IPS DF 19.7 (cell line): ENCODE measurements at regions not wholly inside any gene's neighbourhood (a gene's known extent, or its start where the extent isn't known, plus 50 kb on each side); places are given as distances from the start of the nearest gene placed in this dataset.
"Not testable (repeated sequence)": the region's sequence is repeated elsewhere in the genome, so short reads cannot be mapped to it uniquely, and the experiment has no call there.

Experiments used
- DNase-seq: peaks from one replicate; pipeline ENCODE4 v3.0.0-alpha.2; 2013; ENCODE audit warnings: low read depth, low spot score

DNA sequence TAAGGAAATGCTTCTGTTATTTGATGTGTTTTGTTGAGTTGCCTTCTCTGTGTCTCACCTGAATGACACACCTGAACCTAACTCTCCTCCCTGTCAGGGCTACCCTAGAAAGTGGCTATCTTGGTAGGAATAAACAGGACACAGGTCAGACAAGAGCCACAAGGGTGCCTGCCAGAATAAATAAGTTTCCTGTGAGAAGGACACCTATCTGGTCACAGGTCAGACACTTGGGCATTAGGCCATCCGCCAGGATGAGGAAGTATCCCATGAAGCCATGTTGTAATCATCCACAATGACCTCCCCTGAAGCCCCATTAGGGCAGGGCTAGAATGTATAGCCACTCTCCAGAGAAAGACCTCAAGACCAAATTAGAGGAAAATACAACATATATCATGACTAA is 318.8 kb downstream of the ZNF674 start:
- no peak for DNase-seq

DNA sequence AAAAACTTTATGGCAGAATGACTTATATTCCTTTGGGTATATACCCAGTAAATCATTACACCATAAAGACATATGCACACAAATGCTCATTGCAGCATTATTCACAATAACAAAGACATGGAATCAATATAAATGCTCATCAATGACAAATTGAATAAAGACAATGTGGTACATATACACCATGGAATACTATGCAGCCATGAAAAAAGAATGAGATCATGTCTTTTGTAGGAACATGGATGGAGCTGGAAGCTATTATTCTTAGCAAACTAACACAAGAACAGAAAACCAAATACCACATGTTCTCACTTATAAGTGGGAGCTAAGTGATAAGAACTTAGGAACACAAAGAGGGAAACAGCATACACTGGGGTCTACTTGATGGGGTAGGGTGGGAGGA is 321.7 kb downstream of the ZNF674 start:
- not testable (repeated sequence) for DNase-seq

DNA sequence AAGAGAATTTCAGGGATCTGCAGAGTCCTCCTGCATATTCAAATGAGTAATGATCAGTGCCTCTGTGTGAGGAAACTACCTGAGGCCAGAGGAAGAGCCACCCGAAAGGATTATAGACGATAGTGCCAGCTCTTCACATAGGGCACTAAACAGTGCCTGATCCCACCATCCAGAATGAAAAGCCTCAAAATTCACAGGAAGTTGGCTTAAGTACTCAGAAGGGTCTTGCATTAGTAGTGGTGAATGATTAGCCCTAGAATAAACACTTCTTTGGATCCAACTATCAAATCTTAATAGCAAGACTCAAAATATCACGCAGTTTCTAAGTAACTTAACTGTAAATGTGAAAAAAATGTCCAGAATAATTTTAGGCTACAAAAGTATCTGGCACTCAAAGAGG is 324.4 kb downstream of the ZNF674 start:
- DNase-seq, result no peak

- DNase-seq, result no peak
These were observed 326.8 kb downstream of the ZNF674 start for GRCh38 chrX:46218373-46218772.

GRCh38 chrX:46216406-46216805 is 328.8 kb downstream of the ZNF674 start:
- DNase-seq, result no peak

- DNase-seq, result no peak
These were observed 334.1 kb downstream of the ZNF674 start for GRCh38 chrX:46211079-46211478.

DNA sequence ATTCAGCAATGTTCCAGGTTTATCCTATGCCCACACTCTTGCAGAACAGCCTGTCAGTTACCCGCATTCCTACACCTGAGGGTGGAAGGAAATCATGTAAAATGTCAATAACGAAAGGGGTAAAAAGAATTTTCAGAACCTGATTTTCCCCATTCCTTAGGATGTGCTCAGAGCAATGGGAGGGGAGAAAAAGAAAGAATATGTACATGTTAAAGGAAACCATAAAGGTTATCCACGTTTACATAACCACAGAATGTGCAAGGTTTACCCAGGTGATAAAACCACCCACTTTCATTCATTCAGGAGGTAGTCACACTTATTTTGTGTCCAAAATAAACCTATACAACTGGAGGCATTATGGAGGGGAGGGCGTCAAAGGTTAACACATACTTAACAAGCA is 335.5 kb downstream of the ZNF674 start:
- DNase-seq, result no peak

GRCh38 chrX:46209037-46209436 is 336.2 kb downstream of the ZNF674 start:
- DNase-seq, result no peak

DNA sequence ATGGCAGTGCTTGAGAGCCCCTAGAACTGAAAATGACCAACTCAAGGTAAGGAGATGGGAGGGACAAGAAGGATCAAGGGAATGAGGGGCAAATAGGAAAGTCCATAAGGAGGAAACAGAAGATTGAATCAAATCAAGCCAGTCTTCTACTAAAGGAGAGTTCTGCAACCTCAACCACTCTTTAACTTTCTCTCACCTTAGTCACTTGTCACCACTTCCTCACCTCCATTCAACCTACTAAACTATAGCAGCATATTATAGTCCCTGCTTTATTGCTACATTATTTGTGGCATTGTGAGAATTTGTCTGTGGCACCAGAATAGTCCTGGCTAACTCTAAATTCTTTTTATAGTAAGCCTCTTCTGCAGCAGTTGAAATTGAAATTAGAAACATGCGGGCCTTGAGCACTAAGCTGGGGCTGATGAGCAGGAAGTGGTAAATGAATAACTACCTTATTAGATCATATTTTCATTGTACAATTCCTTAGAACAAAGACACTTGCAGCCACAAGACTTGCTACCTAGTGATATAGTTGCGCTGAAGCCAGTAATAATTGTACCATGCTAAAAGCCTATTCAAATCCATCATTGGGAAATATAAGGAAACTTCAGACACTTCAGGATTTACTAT is 336.9 kb downstream of the ZNF674 start:
- no peak for DNase-seq

DNA sequence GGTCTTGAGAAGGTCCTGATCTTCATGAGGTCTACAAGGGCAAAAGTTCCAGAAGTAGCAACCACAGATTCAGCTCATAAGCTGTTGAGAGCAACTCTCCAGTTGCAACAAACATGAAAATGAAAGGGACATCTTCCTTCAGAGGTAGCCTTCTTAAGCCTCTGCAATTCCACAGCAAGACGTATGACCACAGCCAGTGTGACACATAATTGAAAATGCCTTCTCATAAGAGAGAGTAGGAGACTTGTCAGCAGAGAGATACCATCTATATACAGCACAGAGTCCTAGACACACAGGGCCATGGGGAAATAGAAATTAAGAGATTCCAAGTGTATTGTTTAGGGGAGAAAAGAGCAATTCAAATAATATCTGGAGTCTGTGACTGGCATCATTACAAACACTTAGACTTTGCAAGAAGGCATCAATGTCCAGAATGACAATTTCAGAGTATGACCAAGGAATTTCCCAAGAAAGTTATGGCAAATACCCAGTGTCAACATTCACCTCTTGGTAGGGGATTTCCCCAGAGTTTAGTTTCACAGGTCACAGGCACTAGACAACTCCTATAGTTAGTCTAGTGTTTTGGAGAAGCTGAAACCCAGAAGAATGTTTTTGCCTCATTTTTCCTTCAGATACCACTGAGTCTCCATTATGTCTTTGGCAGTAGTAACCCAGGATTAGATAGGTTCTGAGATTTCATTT is 340.3 kb downstream of the ZNF674 start:
- DNase-seq, result no peak

DNA sequence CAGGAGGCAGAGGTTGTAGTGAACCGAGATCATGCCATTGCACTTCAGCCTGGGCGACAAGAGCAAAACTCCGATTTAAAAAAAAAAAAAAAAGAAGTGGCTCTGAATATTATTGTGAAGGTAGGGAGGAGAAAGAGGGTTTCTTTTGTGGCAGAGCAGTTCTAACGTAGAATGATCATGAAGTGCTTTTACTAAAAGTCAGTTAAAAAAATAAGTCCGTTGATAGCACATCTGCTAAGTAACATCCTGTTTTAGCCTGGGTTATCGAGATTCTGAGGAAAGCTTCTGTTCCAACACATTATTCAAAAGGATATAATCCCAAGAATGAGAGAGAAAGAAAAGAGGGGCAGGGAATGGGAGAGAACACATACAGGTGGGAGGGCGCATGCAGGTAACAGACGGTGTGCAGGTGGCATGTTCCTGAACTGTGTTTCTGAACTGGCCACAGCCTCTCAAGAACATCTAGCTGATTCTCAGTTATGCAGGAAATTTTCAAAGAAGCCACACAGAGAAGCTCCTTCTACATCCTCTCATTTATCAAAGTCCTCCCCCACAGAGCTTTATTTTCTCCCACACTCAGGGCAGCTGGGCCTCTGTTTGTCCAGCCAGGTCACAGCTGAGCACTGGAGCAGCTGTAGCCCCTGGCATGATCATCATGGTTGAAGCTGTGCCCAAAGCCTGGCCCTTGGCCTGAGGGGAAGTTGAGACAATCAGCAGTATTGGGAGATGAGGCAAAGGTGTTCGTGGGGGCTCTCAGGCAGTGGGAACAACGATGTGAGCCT is 342.3 kb downstream of the ZNF674 start:
- DNase-seq, result no peak

GRCh38 chrX:46200413-46200812 is 344.8 kb downstream of the ZNF674 start:
- DNase-seq, result no peak

- DNase-seq, result no peak
These were observed 346.4 kb downstream of the ZNF674 start for GRCh38 chrX:46198858-46199257.

DNA sequence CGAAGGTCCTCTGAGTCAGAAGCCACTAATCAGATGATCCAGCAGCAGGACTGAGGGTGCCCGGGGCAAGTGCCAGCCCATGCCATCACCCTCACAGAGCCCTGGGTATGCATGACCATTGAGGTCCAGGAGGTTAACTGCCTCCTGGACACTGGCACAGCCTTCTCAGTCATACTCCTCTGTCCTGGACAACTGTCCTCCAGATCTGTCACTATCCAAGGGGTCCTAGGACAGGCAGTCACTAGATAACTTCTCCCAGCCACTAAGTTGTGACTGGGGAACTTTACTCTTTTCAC is 358.5 kb downstream of the ZNF674 start:
- not testable (repeated sequence) for DNase-seq

DNA sequence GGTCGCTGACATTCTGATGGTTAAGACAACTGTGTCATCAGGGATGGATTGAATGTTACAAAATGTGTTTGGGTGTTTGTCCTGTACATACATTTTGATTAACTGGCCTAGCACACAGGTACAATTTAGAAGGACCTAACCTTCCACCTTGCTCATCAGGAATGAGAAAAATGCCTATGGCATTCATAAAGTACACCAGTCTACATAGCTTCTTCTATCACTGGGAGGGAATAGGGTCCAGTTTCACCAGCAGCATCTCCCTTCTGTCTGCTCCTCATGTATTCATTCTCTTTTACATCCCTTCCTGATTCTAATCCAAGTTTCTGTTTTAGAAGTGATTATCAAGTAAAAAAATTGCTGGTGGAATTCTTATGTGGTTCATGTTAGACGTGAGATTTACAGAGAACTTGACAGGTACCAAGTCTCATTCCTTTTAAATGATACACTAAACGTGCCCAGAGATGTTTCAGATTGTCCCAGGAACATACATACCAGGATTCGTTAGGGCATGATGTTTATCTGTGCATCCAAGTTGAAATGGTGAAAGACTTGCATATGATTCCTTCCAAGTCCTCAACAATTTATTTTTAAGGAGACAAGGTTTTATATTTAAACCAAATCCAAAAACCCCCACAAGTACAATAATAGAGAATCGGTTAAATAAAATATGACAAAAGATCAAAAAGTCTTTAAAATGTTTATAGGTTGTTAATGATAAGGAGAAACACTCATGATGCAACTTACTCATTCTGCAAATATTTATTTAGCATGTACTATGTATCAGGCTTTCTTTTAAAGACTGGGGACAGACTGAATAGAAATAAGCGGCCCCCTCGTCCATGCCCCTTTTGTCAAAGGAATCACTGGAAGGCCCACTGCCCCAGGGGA is 359.1 kb downstream of the ZNF674 start:
- no peak for DNase-seq

DNA sequence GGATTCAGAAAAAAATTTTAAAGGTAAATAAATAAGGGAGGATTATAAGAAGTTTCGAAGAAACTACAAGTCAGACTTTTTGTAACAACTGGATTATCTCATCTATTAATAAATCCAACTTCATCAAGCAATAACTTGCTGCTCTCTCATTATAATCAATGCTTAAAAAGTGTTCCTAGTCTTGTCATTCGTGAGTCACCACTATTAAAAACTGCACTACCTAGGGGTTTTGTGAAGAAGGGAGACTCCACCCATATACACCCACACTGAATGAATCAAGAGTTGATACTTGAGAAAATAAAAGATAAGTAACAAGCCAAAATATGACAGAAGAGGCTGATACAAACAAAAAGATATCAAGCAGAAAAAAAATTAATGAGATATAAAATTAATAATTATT is 360.5 kb downstream of the ZNF674 start:
- DNase-seq, result no peak

GRCh38 chrX:46180258-46180687 is 364.9 kb downstream of the ZNF674 start:
- no peak for DNase-seq

DNA sequence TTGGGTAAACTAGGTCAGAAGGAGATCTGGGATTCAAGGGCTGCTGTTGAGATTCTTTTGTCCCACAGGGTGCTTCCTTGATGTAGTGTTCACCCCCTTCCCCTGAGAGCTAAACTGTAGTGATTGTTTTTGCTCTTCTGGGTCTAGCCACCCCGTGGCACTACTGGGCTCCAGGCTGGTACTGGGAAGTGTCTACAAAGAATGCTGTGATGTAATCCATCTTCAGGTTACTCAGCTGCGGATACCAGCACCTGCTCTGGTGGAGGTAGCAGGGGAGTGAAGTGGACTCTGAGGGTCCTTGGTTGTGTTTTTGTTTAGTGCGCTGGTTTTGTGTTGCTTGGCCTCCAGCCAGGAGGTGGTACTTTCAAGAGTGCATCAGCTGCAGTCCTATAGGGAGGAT is 365.5 kb downstream of the ZNF674 start:
- DNase-seq, result no peak

DNA sequence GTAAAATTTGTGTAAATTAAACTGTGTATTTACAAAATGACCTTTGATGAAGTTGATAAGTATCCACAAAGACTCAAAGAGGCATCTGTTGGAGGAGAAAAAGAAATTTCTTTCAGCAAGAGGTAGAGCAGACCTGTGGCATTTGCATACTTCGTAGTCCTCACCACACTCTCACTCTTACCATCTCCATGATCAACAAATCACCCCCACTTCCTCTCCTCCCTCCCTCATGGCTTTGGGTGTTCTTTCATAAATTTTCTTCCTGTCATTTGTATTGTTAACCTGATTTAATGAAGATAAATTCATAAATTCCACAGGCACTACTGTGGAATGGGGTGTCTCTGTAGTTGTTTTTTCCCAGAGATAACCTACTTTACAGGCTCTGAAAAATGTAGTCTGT is 366.5 kb downstream of the ZNF674 start:
- no peak for DNase-seq

DNA sequence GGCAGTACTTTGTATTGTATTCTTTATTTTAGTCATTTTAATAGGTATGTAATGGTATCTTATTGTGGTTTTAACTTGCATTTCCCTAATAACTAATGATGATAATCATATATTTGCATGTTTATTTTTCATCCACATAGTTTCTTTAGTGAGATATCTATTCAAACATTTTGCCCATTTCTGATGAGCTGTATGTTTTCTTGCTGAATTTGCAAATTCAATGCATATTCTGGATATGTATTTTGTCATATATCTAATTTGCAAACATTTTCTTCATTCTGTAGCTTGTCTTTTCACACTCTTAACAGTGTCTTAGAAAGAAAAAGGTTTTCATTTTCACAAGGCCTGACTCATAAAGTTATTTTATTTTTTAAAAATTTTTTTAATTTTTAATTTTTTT is 372.1 kb downstream of the ZNF674 start:
- no peak for DNase-seq

DNA sequence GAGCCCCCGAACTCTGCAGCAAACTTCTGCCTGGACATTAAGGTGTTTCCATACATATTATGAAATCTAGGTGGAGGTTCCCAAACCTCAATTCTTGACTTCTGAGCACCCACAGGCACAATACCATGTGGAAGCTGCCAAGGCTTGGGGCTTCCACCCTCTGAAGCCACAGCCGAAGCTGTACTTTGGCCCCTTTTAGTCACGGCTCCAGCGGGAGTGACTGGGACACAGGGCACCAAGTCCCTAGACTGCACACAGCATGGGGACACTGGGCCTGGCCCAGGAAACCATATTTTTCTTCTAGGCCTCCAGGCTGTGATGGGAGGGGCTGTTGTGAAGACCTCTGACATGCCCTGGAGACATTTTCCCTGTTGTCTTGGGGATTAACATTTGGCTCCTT is 373.8 kb downstream of the ZNF674 start:
- DNase-seq, result not testable (repeated sequence)

GRCh38 chrX:46169808-46170207 is 375.4 kb downstream of the ZNF674 start:
- no peak for DNase-seq
